Subcutaneous abdominal adipose tissue (tissue), 5 donors: ENCODE measurements at regions not wholly inside any gene's neighbourhood (a gene's known extent, or its start where the extent isn't known, plus 50 kb on each side); places are given as distances from the start of the nearest gene placed in this dataset.
A peak's percentile ranks its signal among the peaks of the same experiment; 100 is the strongest.
"Not testable (repeated sequence)": the region's sequence is repeated elsewhere in the genome, so short reads cannot be mapped to it uniquely, and the experiment has no call there.

Experiments used
- H3K27ac ChIP-seq: one replicate; pipeline ENCODE4 v1.7.0; 2013; ENCODE audit warnings: low read depth, mild to moderate bottlenecking, inconsistent platforms, low read length, moderate library complexity
- H3K27me3 ChIP-seq, 5 donors: one replicate each; pipeline ENCODE4 v1.7.0; 2013; ENCODE audit warnings: low read length in 5 of 5, inconsistent platforms in 1 of 5; ENCODE audit not compliant: control insufficient read depth in 5 of 5, insufficient read depth in 4 of 5
- H3K36me3 ChIP-seq, 5 donors: one replicate each; pipeline ENCODE4 v1.7.0; 2013; ENCODE audit warnings: low read length in 5 of 5; ENCODE audit not compliant: control insufficient read depth in 5 of 5, insufficient read depth in 5 of 5
- H3K4me1 ChIP-seq, 5 donors: one replicate each; pipeline ENCODE4 v1.7.0; 2013; ENCODE audit warnings: low read length in 5 of 5, mild to moderate bottlenecking in 3 of 5, moderate library complexity in 1 of 5; ENCODE audit not compliant: control insufficient read depth in 5 of 5, insufficient read depth in 5 of 5
- H3K4me3 ChIP-seq, 5 donors: one replicate each; pipeline ENCODE4 v1.7.0; 2013; ENCODE audit warnings: low read length in 5 of 5, low read depth in 1 of 5
- H3K9ac ChIP-seq, 5 donors: one replicate each; pipeline ENCODE4 v1.7.0; 2013; ENCODE audit warnings: low read length in 5 of 5, mild to moderate bottlenecking in 4 of 5, moderate library complexity in 3 of 5
- H3K9me3 ChIP-seq, 5 donors: one replicate each; pipeline ENCODE4 v1.7.0; 2013; ENCODE audit warnings: low read length in 5 of 5; ENCODE audit not compliant: control insufficient read depth in 5 of 5
- donor health status: healthy.
- donor health status: healthy.
- donor health status: healthy.
- donor health status: healthy.
- donor health status: healthy.

DNA sequence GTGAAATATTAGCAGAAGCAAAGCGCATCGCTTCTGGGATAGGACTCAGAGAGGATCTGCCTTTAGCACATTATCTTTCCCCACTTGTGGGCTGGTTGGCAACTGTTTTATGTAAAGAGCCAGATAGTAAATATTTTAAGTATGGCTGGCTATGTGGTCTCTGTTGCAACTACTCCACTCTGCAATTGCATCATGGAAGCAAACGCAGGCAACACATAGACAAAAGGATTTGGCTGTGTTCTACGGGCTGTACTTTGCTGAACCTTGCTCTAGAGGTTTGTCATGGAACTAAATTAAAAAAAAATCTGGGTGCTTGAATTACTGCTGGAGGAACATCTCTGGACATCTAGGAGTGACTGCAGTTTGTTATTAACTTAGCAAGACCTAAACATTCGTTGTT is 307.8 kb upstream of the TPK1 start:
- peaks cover 0 to 16% (median 8%) of the 10 kb centered on the region in 5 donors for H3K4me1 ChIP-seq
- H3K27ac ChIP-seq = no peak overlapping the region
- H3K4me3 ChIP-seq = peak overlapping the region in 1 of 5 donors; percentile 37

DNA sequence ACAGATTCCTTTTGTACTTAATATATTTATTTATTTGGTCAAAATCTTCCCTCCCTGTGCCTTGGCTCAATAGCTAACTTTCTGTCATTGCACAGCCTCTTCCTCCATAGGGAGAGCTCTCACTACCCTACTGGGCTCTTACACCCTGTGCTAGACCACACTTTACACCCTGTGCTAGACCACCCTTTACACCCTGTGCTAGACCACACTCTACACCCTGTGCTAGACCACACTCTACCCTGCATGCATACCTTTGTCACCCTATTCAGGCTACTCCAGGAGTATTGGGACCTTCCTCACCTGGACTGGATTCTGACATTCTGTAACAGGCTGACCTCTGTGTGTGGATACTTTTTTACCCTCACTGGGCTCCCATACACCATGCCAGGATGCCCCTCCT is 298.5 kb upstream of the TPK1 start:
- H3K27me3 ChIP-seq = no peaks in the 10 kb centered on the region
- H3K4me3 ChIP-seq = no peak overlapping the region
- no peak overlapping the region for H3K9ac ChIP-seq
- H3K9me3 ChIP-seq = no peaks in the 10 kb centered on the region
- H3K27ac ChIP-seq = no peak overlapping the region
- no peaks in the 10 kb centered on the region for H3K36me3 ChIP-seq
- H3K4me1 ChIP-seq = peaks cover 0 to 3% (median 0%) of the 10 kb centered on the region in 5 donors

More for the DNA sequence above, 307.8 kb upstream of the TPK1 start:
- Histone ChIP-seq H3K9me3 (no peaks in the 10 kb centered on the region), H3K36me3 (no peaks in the 10 kb centered on the region), H3K27me3 (no peaks in the 10 kb centered on the region), H3K9ac (no peak overlapping the region)

DNA sequence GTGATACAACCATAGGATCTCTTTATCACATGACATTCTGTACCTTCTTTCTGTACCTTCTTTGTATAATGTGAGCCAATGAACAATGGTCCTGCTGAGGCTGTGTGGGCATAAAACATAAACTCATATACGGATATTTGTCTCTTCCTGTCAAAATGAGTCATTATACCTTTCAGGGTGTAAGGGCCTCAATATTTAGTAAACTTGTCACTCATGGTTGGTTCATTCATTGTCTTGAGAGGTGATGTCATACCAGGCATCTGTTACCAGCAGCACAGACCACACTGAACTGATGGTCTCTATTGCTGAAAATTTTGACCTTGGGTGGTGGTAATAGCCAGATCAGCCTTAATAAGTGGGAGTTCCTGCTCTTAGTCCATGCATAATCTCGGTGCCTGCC is 287.6 kb upstream of the TPK1 start:
- Histone ChIP-seq H3K9ac (no peak overlapping the region), H3K27me3 (no peaks in the 10 kb centered on the region), H3K4me3 (no peak overlapping the region), H3K36me3 (no peaks in the 10 kb centered on the region), H3K27ac (no peak overlapping the region), H3K9me3 (no peaks in the 10 kb centered on the region), H3K4me1 (no peaks in the 10 kb centered on the region)

DNA sequence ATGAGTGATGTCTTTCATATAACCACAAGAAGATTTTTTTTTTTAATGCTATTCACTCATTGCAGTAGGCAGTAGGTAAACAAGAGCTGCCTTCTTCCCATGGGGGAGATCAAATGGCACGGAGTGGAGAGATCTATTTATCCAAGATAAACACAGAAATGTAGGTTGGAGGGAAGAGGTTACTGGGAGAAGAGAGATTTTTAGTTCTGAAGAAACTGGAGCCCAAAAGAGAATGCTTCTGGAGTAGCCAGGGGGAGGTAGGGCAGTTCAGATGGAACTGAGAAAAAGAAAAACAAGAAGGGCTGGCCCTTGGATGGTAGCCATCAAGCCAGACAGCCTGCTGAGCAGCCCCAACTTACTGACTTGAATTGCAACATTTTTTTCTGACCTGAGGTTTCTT is 270.1 kb upstream of the TPK1 start:
- peak overlapping the region; percentile 55 for H3K27ac ChIP-seq
- no peak overlapping the region for H3K9ac ChIP-seq
- H3K36me3 ChIP-seq = no peaks in the 10 kb centered on the region
- no peaks in the 10 kb centered on the region for H3K27me3 ChIP-seq
- peaks cover 0 to 2% (median 0%) of the 10 kb centered on the region in 5 donors for H3K9me3 ChIP-seq
- no peak overlapping the region for H3K4me3 ChIP-seq
- peaks cover 0 to 18% (median 12%) of the 10 kb centered on the region in 5 donors for H3K4me1 ChIP-seq

DNA sequence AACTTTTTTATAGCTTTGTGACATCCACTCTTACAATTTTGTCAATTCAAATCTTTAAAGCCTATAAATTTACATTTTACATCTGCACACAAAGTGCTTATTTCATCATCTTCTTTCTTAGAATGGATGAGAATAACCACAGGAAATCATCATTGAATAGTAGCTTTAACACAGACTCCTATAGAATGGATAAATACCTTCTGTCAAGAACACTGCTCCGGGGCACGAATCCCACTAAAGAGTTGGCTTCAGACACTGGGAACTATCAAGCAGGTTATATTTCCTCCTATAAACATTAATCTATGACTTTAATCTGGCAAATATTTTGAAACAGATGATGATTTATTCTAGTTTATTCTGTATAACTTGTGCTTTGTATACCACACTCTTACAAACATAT is 269.7 kb upstream of the TPK1 start:
- no peaks in the 10 kb centered on the region for H3K36me3 ChIP-seq
- no peak overlapping the region for H3K9ac ChIP-seq
- H3K9me3 ChIP-seq = peaks cover 0 to 2% (median 0%) of the 10 kb centered on the region in 5 donors
- H3K27me3 ChIP-seq = no peaks in the 10 kb centered on the region
- H3K4me1 ChIP-seq = peaks cover 0 to 17% (median 12%) of the 10 kb centered on the region in 5 donors
- H3K27ac ChIP-seq = peak overlapping the region; percentile 55
- no peak overlapping the region for H3K4me3 ChIP-seq

DNA sequence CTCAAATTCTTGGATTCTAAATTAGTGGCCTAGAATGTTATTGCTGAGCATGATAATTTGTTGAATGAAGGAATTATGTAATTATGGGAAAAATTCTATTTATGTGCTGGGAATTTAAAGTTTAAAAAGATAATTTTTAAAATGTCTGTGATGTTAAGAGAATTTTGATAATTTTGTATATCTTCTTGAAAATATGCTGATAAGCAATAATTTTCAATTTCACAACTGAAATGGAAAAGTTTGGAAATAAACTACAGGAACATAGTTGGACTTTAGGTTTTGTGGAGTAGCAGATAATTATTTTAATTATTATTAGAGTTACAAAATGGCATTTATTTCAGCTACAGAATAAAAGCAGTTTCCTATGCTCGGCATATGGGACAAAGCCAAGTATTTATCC is 268.5 kb upstream of the TPK1 start:
- Histone ChIP-seq H3K9ac (no peak overlapping the region), H3K9me3 (no peaks in the 10 kb centered on the region), H3K36me3 (no peaks in the 10 kb centered on the region), H3K4me3 (no peak overlapping the region), H3K4me1 (peaks cover 0 to 17% (median 12%) of the 10 kb centered on the region in 5 donors), H3K27ac (no peak overlapping the region), H3K27me3 (no peaks in the 10 kb centered on the region)

DNA sequence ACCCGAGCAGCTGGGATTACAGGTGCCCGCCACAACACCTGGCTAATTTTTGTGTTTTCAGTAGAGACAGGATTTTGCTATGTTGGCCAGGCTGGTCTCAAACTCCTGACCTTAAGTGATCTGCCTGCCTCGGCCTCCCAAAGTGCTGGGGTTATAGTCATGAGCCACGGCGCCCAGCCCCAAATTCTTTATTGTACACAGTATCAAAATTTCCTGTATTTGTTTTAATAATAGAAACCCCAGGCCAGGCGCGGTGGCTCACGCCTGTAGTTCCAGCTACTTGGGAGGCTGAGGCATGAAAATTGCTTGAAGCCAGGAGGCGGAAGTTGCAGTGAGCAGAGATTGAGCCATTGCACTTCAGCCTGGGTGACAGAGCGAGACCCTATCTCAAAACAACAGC is 266.3 kb upstream of the TPK1 start:
- H3K27ac ChIP-seq, H3K4me3 ChIP-seq, H3K27me3 ChIP-seq, H3K9ac ChIP-seq, H3K9me3 ChIP-seq, H3K36me3 ChIP-seq: not testable (repeated sequence)
- H3K4me1 ChIP-seq = peaks cover 0 to 17% (median 12%) of the 10 kb centered on the region in 5 donors

DNA sequence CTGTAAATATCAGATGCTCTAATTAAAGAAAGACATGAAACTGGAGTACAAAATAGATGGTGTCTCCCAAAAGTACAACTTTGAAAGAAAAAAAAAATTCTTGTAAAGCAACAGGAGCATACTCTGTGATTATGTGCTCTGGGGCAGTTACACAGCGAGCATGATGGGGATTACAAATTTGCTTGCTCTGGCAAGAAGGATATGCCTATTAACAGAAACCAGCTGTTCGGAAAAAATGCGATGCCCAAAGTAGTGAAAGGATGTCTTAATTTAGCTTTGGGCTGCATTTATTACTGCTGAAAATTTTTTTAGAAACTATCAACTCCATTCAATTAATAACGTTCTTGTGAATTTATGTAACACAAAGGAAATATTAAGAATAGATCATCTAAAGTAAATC is 256.9 kb upstream of the TPK1 start:
- Histone ChIP-seq H3K27ac (no peak overlapping the region), H3K9me3 (no peaks in the 10 kb centered on the region), H3K27me3 (no peaks in the 10 kb centered on the region), H3K4me1 (no peaks in the 10 kb centered on the region), H3K36me3 (no peaks in the 10 kb centered on the region), H3K4me3 (no peak overlapping the region), H3K9ac (no peak overlapping the region)

DNA sequence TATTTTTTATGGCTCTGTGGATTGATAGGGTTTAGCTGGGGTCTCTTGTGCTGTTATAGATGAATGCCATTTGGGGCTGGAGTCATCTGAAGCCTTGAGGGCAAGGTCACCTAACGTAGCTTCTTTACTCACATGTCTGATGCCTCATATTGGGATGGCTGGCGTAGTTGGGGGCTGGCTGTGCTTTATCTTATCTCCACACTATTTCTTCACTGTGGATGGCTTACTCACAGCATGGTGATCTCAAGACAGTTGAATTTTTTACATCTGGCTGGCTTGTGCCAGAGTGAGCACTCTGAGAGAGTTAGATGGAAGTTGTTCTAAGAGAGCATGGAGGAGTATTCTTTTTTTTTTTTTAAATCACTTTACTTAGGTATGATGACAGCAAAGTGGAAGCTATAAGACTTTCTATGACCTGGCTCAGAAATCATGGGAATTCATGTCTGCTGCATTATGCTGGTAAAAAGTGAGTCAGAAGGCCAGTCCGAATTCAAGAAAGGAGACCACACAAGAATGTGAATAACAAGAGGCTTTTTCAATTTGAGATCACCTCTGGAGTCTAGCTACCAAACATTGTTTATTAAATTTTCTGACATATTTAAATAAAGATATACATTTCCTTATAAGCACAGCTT is 252.4 kb upstream of the TPK1 start:
- Histone ChIP-seq H3K27ac (no peak overlapping the region), H3K9me3 (no peaks in the 10 kb centered on the region), H3K9ac (no peak overlapping the region), H3K27me3 (no peaks in the 10 kb centered on the region), H3K4me3 (no peak overlapping the region), H3K4me1 (no peaks in the 10 kb centered on the region), H3K36me3 (no peaks in the 10 kb centered on the region)

DNA sequence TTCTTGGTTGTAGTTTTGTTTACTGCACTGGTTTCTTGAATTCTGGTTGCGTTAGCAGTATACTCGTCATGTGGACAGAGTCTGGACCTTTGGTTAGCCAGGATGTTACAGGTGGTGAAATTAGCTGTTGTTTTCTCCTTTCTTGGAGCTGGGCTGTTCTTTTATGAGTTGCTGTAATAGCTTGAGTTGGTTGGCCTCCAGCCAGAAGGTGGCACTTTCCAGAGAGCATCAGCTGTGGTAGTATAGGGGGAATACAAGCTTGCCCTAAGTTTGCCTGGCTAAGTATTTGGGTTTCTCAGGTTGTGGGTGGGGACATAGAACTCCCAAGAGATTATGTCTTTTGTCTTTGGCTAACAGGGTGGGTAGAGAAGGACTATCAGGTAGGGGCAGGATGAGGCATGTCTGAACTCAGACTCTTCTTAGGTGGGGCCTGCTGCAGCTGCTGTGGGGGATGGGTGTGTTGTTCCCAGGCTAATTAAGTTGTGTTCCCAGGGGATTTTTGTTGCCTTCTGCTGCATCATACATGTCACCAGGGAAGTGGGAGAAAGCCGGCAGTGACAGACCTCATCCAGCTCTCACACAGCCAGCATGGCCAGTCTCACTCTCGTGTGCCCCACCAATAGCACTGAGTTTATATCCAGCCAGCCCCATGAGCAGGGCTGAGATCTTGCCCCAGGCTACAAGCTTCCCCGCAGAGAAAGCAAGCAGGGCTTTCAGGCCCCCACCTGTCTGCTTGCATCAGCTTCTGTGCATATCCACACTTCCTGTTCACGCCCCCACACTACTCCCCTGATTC is 246.7 kb upstream of the TPK1 start:
- no peak overlapping the region for H3K9ac ChIP-seq
- no peaks in the 10 kb centered on the region for H3K4me1 ChIP-seq
- H3K27me3 ChIP-seq = no peaks in the 10 kb centered on the region
- H3K9me3 ChIP-seq = no peaks in the 10 kb centered on the region
- no peaks in the 10 kb centered on the region for H3K36me3 ChIP-seq
- H3K27ac ChIP-seq = no peak overlapping the region
- H3K4me3 ChIP-seq = no peak overlapping the region
